AG10803 (cell line): ENCODE measurements at regions not wholly inside any gene's neighbourhood (a gene's known extent, or its start where the extent isn't known, plus 50 kb on each side); places are given as distances from the start of the nearest gene placed in this dataset.

Experiments used
- DNase-seq: peaks from one replicate; pipeline ENCODE4 v3.0.0; 2010; ENCODE audit warnings: low read depth
- H3K4me3 ChIP-seq: 2 replicates; pipeline ENCODE4 v1.5.1; 2011; ENCODE audit warnings: mild to moderate bottlenecking, low read length, control low read depth
- CTCF ChIP-seq: conservative IDR thresholded peaks from 2 replicates; pipeline ENCODE4 v1.5.1; 2011; ENCODE audit warnings: mild to moderate bottlenecking, low read length, control low read depth, inconsistent platforms

GRCh38 chr12:76194724-76195123 lies 110.2 kb upstream of the NAP1L1 start:
- no peak for TF ChIP-seq CTCF

GRCh38 chr12:76193961-76194360 lies 109.5 kb upstream of the NAP1L1 start:
- H3K4me3 ChIP-seq: no peak overlapping the region
- no peak for TF ChIP-seq CTCF
- DNase-seq: no peak

More at GRCh38 chr12:76194724-76195123, 110.2 kb upstream of the NAP1L1 start:
- no peak for DNase-seq
- H3K4me3 ChIP-seq: no peak overlapping the region

GRCh38 chr12:76192416-76192815 lies 107.9 kb upstream of the NAP1L1 start:
- no peak for TF ChIP-seq CTCF
- H3K4me3 ChIP-seq: no peak overlapping the region
- DNase-seq: no peak

- no peak for TF ChIP-seq CTCF
- no peak overlapping the region for H3K4me3 ChIP-seq
- DNase-seq: peak; percentile 6
Observed at GRCh38 chr12:76190299-76190698, 105.8 kb upstream of the NAP1L1 start.

GRCh38 chr12:76189851-76190250 lies 105.4 kb upstream of the NAP1L1 start:
- no peak overlapping the region for H3K4me3 ChIP-seq
- no peak for DNase-seq
- no peak for TF ChIP-seq CTCF

- TF ChIP-seq CTCF: no peak
- no peak for DNase-seq
Observed at GRCh38 chr12:76187177-76187576, 102.7 kb upstream of the NAP1L1 start.

GRCh38 chr12:76186131-76186906 lies 101.8 kb upstream of the NAP1L1 start:
- no peak for TF ChIP-seq CTCF
- no peak for DNase-seq
- H3K4me3 ChIP-seq: no peak overlapping the region

More at GRCh38 chr12:76187177-76187576, 102.7 kb upstream of the NAP1L1 start:
- H3K4me3 ChIP-seq: no peak overlapping the region
